22Rv1 (cell line): ENCODE measurements at regions not wholly inside any gene's neighbourhood (a gene's known extent, or its start where the extent isn't known, plus 50 kb on each side); places are given as distances from the start of the nearest gene placed in this dataset.
A peak's percentile ranks its signal among the peaks of the same experiment; 100 is the strongest.

Experiments used
- H3K27ac ChIP-seq: fragments of 450-650 bp; 2 replicates; pipeline ENCODE4 v1.5.1; 2017
- CTCF ChIP-seq: fragments of 450-650 bp; IDR thresholded peaks from 2 replicates; pipeline ENCODE4 v1.5.1; 2017; ENCODE audit warnings: mild to moderate bottlenecking
- ZFX ChIP-seq: fragments of 450-650 bp; IDR thresholded peaks from 2 replicates; pipeline ENCODE4 v1.6.1; 2017; ENCODE audit warnings: antibody characterized with exemption, borderline replicate concordance

- no peak overlapping the region for H3K27ac ChIP-seq
- no peak for TF ChIP-seq ZFX
- TF ChIP-seq CTCF: peak; percentile 31; the same call in 1 of the 2 replicates
Measured at GRCh38 chr13:68261105-68261504, 1031.0 kb upstream of the PCDH9 start.

- TF ChIP-seq ZFX: no peak
- no peak for TF ChIP-seq CTCF
- no peak overlapping the region for H3K27ac ChIP-seq
Measured at GRCh38 chr13:68257111-68257842, 1027.1 kb upstream of the PCDH9 start.

- TF ChIP-seq ZFX (no peak), CTCF (no peak)
Measured at GRCh38 chr13:68254151-68254550, 1024.0 kb upstream of the PCDH9 start.

GRCh38 chr13:68234274-68234673, 1004.1 kb upstream of the PCDH9 start:
- no peak for TF ChIP-seq ZFX
- TF ChIP-seq CTCF: no peak

More at GRCh38 chr13:68254151-68254550, 1024.0 kb upstream of the PCDH9 start:
- no peak overlapping the region for H3K27ac ChIP-seq

GRCh38 chr13:68232351-68233130, 1002.4 kb upstream of the PCDH9 start:
- no peak overlapping the region for H3K27ac ChIP-seq
- no peak for TF ChIP-seq CTCF
- TF ChIP-seq ZFX: no peak

More at GRCh38 chr13:68234274-68234673, 1004.1 kb upstream of the PCDH9 start:
- no peak overlapping the region for H3K27ac ChIP-seq

- H3K27ac ChIP-seq: no peak overlapping the region
- TF ChIP-seq CTCF: no peak
- no peak for TF ChIP-seq ZFX
Measured at GRCh38 chr13:68214691-68215415, 984.7 kb upstream of the PCDH9 start.

- no peak overlapping the region for H3K27ac ChIP-seq
- TF ChIP-seq CTCF (no peak), ZFX (no peak)
Measured at GRCh38 chr13:68199271-68199670, 969.1 kb upstream of the PCDH9 start.
